Left renal cortex interstitium (tissue), 4 donors: ENCODE measurements at regions not wholly inside any gene's neighbourhood (a gene's known extent, or its start where the extent isn't known, plus 50 kb on each side); places are given as distances from the start of the nearest gene placed in this dataset.

Source experiments
- DNase-seq, 4 donors: peaks; one replicate each; pipeline ENCODE4 v3.0.0-alpha.2; 2013; ENCODE audit warnings: low read depth in 4 of 4, low spot score in 2 of 4, missing footprints in 1 of 4

DNA sequence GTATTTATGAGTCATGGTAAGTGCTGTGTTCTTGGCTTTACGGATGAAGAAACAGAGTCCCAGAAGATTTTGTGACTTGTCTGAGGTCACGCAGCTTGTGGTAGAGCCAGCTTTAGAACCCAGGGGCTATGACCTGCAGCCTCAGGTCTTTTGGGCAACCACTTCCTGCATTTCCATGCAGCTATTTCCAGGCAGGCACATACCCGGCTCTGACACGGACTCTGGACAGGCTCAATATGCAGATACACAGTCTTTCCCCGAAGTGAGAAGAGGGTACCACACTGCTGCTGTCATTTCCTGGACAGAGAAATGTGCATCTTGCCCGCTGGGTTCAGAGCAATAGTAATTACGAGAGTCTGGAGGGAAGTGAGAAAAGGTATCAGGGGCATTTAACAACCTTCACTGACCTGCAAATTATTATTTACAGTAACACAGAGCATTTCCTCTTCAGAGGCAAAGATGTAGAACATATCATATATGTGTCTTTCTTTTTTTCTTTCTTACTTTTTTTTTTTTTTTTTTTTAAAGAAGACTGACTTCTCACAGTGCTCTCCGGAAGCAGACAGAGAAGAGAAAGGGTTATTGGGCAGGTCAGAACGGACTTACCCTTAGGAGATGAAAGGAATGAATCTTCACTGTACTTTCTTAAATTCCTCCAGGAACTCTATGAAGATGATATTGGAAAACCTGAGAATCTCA lies 185.1 kb downstream of the CLIC5 start:
- no peak for DNase-seq

GRCh38 chr6:45829873-45830272 lies 185.8 kb downstream of the CLIC5 start:
- DNase-seq = no peak

GRCh38 chr6:45827952-45828530 lies 187.6 kb downstream of the CLIC5 start:
- DNase-seq = no peak

DNA sequence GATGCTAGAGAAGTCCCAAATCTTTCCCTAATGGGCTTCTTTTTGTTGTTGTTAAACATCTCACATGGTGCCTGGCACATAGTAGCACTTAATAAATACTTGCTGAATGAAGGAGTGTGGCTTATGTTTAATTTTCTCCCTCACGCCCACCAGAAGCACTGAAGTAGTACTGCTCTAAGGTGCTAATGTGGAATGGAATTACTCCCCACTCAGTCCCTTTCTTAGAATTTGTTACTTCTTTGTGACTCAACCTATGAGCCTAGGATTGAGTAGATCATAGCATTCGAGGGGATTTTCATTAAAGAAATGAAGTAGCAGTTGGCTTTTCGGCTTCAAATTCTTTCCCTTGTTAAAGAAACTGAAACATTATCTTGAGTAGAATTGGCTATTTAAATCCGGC lies 192.8 kb downstream of the CLIC5 start:
- DNase-seq = no peak

- DNase-seq = no peak
Measured at GRCh38 chr6:45822246-45822812, 193.3 kb downstream of the CLIC5 start.

- no peak for DNase-seq
Measured at GRCh38 chr6:45818655-45819054, 197.0 kb downstream of the CLIC5 start.

DNA sequence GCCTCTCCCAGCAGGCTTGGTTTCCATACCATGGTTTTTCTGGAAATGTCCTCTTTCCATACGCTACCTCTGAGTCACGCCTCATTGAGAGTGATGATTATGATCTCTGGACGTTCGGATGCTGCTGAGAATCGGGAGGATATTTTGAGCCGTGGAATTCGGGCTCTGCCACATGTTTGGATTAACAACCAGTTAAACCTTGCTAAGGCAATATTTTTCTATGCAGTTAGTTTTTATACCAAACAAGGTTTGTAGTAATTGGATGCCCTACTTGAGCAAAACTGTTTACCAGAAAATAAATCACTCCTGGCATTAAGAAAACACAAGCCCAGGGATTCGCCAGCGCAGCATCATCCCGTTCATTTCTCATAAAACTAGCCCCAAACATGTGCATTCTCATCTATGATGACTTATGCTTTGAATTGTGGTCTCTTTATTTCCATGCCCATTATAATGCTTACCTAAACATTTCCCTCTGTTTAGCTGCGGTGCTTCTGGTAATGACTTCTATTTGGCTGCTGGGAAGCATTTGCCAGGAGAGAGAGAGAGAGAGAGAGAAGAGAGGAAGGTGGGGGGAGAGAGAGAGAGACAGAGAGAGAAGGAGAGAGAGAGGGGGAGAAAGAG lies 198.9 kb downstream of the CLIC5 start:
- DNase-seq = no peak

- DNase-seq = no peak
Measured at GRCh38 chr6:45815466-45816125, 200.1 kb downstream of the CLIC5 start.

GRCh38 chr6:45814772-45815171 lies 200.9 kb downstream of the CLIC5 start:
- DNase-seq = no peak

DNA sequence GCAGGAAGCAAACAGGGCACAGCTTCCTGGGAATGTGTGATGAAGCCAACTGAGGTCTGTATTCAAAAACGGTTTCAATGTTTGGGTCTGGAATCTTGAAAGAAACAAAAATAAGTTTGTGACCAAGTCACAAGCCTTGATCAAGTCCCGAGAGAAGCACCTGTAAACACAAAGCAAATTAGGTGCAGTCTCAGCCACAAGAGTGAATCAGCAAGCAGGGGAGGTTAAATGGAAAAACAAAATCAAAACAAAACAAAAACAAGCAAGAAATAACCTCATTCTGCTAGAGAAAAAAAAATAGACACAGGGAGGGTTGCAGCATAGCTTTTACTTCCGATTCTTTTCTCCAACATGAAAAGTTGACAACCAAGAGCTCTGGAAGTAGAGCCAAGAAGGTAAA lies 201.7 kb downstream of the CLIC5 start:
- DNase-seq = no peak

DNA sequence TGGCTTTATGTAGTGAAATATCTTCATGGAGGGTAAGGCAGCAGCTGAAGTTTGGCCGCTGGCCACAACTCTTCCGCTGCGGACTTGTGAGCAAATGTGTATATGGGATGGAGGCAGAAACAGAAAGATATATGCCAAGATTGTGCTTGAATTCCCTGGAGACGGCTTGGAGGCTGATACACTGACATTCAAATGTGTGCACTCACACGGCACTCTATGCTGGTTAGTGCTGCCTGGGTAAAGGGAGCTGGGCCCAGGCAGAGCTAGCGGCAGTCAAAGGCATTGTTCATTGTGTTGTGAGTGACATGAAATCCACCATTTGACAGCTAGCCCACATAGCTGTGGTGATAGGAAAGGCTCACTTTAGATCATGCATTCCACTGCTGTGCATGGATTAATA lies 202.7 kb downstream of the CLIC5 start:
- DNase-seq = no peak

DNA sequence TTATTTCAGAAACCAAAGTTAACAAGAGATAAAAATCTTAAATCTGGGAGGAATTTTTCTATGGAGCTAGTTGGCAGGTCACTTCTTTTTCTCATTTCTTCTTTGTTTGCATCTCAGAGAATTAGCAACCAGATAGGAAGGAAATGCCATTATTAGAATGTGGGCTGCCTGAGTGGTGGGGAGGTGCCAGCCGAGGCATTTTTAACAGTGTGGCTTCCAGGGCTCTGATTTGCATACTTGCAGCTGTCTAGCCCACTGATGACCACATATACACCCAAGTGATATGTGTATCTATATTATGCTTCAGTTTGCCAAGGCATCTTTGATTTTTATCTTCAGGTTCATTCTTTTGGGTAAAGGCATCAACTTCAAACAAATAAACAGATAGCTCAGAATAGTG lies 206.7 kb downstream of the CLIC5 start:
- DNase-seq = no peak

DNA sequence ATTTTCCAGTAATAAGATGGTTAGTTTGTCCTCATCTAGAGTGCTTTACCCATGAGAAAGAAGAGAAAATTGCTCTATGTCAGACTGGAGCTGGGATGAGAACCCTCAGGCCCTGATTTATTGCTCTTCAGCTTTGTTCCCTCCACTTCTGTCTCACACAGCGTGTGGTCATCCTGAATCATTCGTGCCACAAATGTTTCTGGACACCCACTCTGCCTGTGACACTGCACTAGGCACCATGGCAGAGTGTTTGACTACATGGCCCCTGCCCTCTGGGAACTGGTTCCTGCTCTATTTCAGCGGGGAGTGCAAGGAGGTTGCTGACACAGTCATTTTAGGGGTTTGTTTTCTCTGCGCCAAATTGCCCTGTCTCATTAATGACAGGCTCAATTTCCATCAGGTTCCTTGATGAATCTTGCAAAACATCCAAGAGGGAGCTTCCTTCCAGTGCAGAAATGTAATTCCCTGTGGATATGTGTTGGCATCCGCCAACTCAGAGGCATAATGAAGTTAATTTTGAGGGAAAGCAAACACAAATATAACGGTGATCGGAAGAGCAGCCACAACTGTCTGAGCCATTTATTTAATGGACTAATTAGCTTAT lies 207.5 kb downstream of the CLIC5 start:
- DNase-seq = no peak

GRCh38 chr6:45807311-45808041 lies 208.2 kb downstream of the CLIC5 start:
- no peak for DNase-seq

DNA sequence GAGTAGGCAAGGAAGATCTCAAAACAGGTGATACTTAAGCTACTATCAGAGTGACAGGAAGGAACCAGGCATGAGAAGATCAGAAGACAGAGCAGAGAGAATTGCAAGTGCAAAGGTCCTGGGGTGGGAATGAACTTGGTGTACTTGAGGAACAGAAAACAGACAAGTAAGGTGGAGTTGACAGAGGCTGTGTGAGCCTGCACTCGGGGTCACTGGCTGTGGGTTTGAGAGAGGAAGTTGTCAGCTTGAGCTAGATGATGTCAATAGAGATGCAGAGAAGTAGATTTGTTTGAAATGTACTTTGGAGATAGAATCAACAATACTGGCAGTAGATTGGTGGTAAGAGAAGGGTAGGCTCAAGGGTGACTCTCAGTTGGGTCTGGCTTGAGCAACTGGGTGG lies 209.5 kb downstream of the CLIC5 start:
- no peak for DNase-seq

GRCh38 chr6:45803071-45803470 lies 212.6 kb downstream of the CLIC5 start:
- no peak for DNase-seq

DNA sequence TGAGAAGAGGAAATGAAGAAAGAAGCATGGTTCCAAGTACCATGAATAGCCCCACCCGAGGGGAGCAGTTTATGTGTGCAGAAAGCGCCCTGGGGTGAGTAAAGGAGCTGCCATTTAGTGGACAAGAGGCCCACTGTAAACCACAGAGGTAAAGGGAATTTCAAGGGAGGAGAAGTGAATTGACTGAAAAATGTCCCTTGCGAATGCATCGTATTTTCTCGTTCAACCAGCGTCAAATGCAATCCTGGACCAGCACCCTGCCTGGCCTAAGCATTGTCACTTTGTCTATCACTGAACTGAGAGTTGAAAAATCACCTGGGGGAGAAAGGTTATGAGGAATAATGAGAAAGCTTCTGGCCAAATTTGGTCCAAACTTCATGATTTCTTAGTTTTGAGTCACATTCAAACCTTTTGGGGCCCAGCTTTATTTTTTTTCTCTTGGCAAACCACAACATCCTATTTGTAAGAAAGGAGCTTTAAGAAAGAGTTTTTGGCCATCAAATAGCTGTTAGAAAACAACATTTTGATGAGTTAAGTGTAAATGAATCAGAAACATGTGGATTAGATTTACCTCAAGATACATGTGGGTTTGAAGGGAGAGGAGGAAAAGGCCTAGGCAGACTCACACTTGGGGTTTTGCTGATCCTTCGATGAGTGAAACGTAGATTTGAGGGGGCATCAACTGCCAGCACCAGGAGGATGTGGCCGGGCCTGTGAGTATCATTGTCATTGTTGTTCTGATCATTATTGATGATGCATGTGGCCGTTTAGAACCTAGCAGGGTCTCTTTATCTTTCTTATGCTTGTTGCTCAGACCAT lies 214.0 kb downstream of the CLIC5 start:
- DNase-seq = no peak

GRCh38 chr6:45800911-45801310 lies 214.7 kb downstream of the CLIC5 start:
- DNase-seq = no peak

DNA sequence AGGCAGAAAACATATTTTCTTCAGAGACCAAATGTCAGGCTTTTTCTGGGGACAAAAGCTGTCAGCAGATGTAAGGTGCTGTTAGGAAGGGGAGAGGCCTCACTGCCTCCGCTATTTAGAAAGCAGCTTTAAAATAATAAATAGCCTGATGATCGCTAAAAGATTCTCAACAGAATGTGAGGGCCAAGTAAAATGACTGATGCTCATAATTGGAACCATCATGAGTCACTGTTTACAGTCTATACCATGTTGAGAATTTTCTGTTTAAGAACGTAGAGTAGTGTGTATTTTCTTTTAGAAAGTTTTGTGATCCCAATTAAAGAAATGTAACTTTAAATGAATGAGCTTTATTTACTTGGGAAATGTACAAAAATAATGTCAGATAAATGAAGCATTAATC lies 220.0 kb downstream of the CLIC5 start:
- no peak for DNase-seq

GRCh38 chr6:45794465-45794864 lies 221.2 kb downstream of the CLIC5 start:
- DNase-seq = no peak
